IMR-90 (cell line): ENCODE measurements at regions not wholly inside any gene's neighbourhood (a gene's known extent, or its start where the extent isn't known, plus 50 kb on each side); places are given as distances from the start of the nearest gene placed in this dataset.

Experiments used
- ATAC-seq: fragments of 200-7000 bp; cut with Tn5 transposase; 2 replicates; pipeline ENCODE4 v1.9.1; 2020; ENCODE audit warnings: low read depth, mild to moderate bottlenecking, moderate library complexity
- BruUV-seq: library from RNA; stranded (reverse); fragments of 400-500 nt; replicated peaks from 2 replicates; lab custom pipeline; 2021; lab: Mats Ljungman, UMichigan
- CTCF ChIA-PET: fragments of 300-600 bp; formaldehyde crosslinking; extraction: SDS; loops from one replicate; lab custom pipeline; 2021; ENCODE audit warnings: antibody characterized with exemption; lab: Yijun Ruan, JAX
- POLR2A ChIA-PET: fragments of 300-600 bp; sonication (Branson Sonifier 250); formaldehyde crosslinking; loops from one replicate; lab custom pipeline; 2022; ENCODE audit warnings: antibody characterized with exemption; ENCODE audit not compliant: unreplicated experiment; lab: Charles Lee
- DNase-seq: peaks from one replicate; pipeline ENCODE4 v3.0.0; 2013
- H2AFZ ChIP-seq: replicated peaks from 2 replicates; pipeline ENCODE3; 2013; ENCODE audit warnings: low read length, mild to moderate bottlenecking; ENCODE audit not compliant: poor library complexity
- H2AK5ac ChIP-seq: 2 replicates; pipeline ENCODE4 v1.6.1; 2013; ENCODE audit warnings: low read depth, low read length, inconsistent platforms
- H2AK9ac ChIP-seq: replicated peaks from 2 replicates; pipeline ENCODE3; 2013; ENCODE audit warnings: mild to moderate bottlenecking, low read depth, low read length, moderate library complexity; ENCODE audit not compliant: poor library complexity
- H2BK120ac ChIP-seq: 2 replicates; pipeline ENCODE4 v1.6.1; 2013; ENCODE audit warnings: low read depth, low read length, inconsistent platforms
- H2BK15ac ChIP-seq: 3 replicates; pipeline ENCODE4 v1.6.1; 2013; ENCODE audit warnings: low read depth, low read length, inconsistent platforms
- H2BK20ac ChIP-seq: 2 replicates; pipeline ENCODE4 v1.6.1; 2013; ENCODE audit warnings: low read depth, mild to moderate bottlenecking, inconsistent platforms, low read length, moderate library complexity
- H2BK5ac ChIP-seq: 2 replicates; pipeline ENCODE4 v1.6.1; 2013; ENCODE audit warnings: mild to moderate bottlenecking, low read depth, low read length, inconsistent platforms; ENCODE audit not compliant: poor library complexity, severe bottlenecking
- H3K14ac ChIP-seq: replicated peaks from 2 replicates; pipeline ENCODE4 v1.6.1; 2013; ENCODE audit warnings: low read depth, low read length, inconsistent platforms
- H3K18ac ChIP-seq: 2 replicates; pipeline ENCODE4 v1.6.1; 2013; ENCODE audit warnings: low read depth, low read length, control low read depth
- H3K23ac ChIP-seq: 2 replicates; pipeline ENCODE4 v1.6.1; 2013; ENCODE audit warnings: low read depth, low read length, inconsistent platforms
- H3K27ac ChIP-seq: 2 replicates; pipeline ENCODE4 v1.5.1; 2013; ENCODE audit warnings: mild to moderate bottlenecking, control low read depth, low read length; ENCODE audit not compliant: insufficient read depth
- H3K27me3 ChIP-seq: 2 replicates; pipeline ENCODE4 v1.6.1; 2013; ENCODE audit warnings: low read length; ENCODE audit not compliant: control insufficient read depth, insufficient read depth
- H3K36me3 ChIP-seq: 2 replicates; pipeline ENCODE4 v1.6.1; 2013; ENCODE audit warnings: low read length, mixed read lengths; ENCODE audit not compliant: control insufficient read depth, insufficient read depth
- H3K4ac ChIP-seq: 2 replicates; pipeline ENCODE4 v1.6.1; 2013; ENCODE audit warnings: low read depth, low read length, inconsistent platforms
- H3K4me1 ChIP-seq: 2 replicates; pipeline ENCODE4 v1.6.1; 2013; ENCODE audit warnings: low read length, mixed read lengths; ENCODE audit not compliant: control insufficient read depth, insufficient read depth
- H3K4me2 ChIP-seq: 2 replicates; pipeline ENCODE4 v1.6.1; 2013; ENCODE audit warnings: low read depth, mild to moderate bottlenecking, control low read depth, low read length, moderate library complexity
- H3K4me3 ChIP-seq: 2 replicates; pipeline ENCODE4 v1.5.1; 2013; ENCODE audit warnings: low read depth, mild to moderate bottlenecking, control low read depth, low read length, moderate library complexity; ENCODE audit not compliant: insufficient read depth
- H3K56ac ChIP-seq: 2 replicates; pipeline ENCODE4 v1.6.1; 2013; ENCODE audit warnings: low read length, inconsistent platforms; ENCODE audit not compliant: insufficient read depth; ENCODE audit errors: extremely low read depth
- H3K79me1 ChIP-seq, 2 experiments: 2 replicates each; pipeline ENCODE4 v1.6.1; 2013; ENCODE audit warnings: low read length in 2 of 2, inconsistent platforms in 1 of 2, low read depth in 1 of 2
- H3K9ac ChIP-seq: 2 replicates; pipeline ENCODE4 v1.6.1; 2013; ENCODE audit warnings: low read depth, low read length, control low read depth
- H3K9me1 ChIP-seq: 2 replicates; pipeline ENCODE4 v1.6.1; 2013; ENCODE audit warnings: low read length, inconsistent platforms; ENCODE audit not compliant: insufficient read depth
- H3K9me3 ChIP-seq: 2 replicates; pipeline ENCODE4 v1.6.1; 2013; ENCODE audit warnings: low read length; ENCODE audit not compliant: control insufficient read depth, insufficient read depth
- H4K20me1 ChIP-seq: 2 replicates; pipeline ENCODE4 v1.6.1; 2013; ENCODE audit warnings: low read length, inconsistent platforms; ENCODE audit not compliant: insufficient read depth
- H4K5ac ChIP-seq: 2 replicates; pipeline ENCODE4 v1.6.1; 2013; ENCODE audit warnings: mild to moderate bottlenecking, low read depth, low read length, control low read depth
- H4K8ac ChIP-seq, 2 experiments: 2 replicates each; pipeline ENCODE4 v1.6.1; 2013; ENCODE audit warnings: low read depth in 2 of 2, low read length in 2 of 2, control low read depth in 1 of 2, inconsistent platforms in 1 of 2
- H4K91ac ChIP-seq: 2 replicates; pipeline ENCODE4 v1.6.1; 2013; ENCODE audit warnings: low read depth, low read length, inconsistent platforms; ENCODE audit not compliant: insufficient read depth
- ELK1 ChIP-seq: fragments of 150-350 bp; IDR thresholded peaks from 2 replicates; pipeline ENCODE4 v1.6.1; 2016; ENCODE audit warnings: low read depth, mild to moderate bottlenecking, low read length, moderate library complexity, borderline replicate concordance
- MAFK ChIP-seq: IDR thresholded peaks from 2 replicates; pipeline ENCODE4 v1.6.1; 2012; ENCODE audit warnings: low read depth, low read length, improper control_type of control experiment
- MXI1 ChIP-seq: IDR thresholded peaks from 2 replicates; pipeline ENCODE4 v1.6.1; 2012; ENCODE audit warnings: low read depth, mild to moderate bottlenecking, low read length, moderate library complexity, borderline replicate concordance
- SMC3 ChIP-seq: fragments of 150-350 bp; IDR thresholded peaks from 2 replicates; pipeline ENCODE4 v1.6.1; 2016; ENCODE audit warnings: low read depth, mild to moderate bottlenecking, antibody characterized with exemption, low read length, moderate library complexity
- USF2 ChIP-seq: fragments of 150-350 bp; IDR thresholded peaks from 2 replicates; pipeline ENCODE4 v1.6.1; 2017; ENCODE audit warnings: mild to moderate bottlenecking, antibody characterized with exemption, low read length, low read depth
- WGBS, 2 experiments: methylation state at CpG; one replicate each; pipeline versions ENCODE4 v1.1.5 to v1.1.7; 2013; ENCODE audit warnings: missing lambda C conversion rate in 2 of 2; ENCODE audit not compliant: insufficient read length in 1 of 2; ENCODE audit errors: extremely low coverage in 2 of 2; 5-methylcytosine and 5-hydroxymethylcytosine counted together
- dilution Hi-C: fragments of 300-500 bp; cut with HindIII; formaldehyde crosslinking; loops from one replicate; pipeline ENCODE4 v1.14.3; 2018; ENCODE audit warnings: low sequenced_read_pairs; ENCODE audit not compliant: unreplicated experiment
- in situ Hi-C: fragments of 300-500 bp; cut with MboI; formaldehyde crosslinking; loops from 3 replicates; pipeline ENCODE4 v1.14.3; 2019; ENCODE audit warnings: low sequenced_read_pairs, inconsistent platforms, mixed read lengths
- intact Hi-C: fragments of 100-400 bp; cut with micrococcal nuclease; formaldehyde crosslinking; loops from 2 replicates; pipeline ENCODE4 v1.10.0; 2022

- Histone ChIP-seq H2BK20ac (no peak overlapping the region), H2AFZ (no peak overlapping the region), H3K4me2 (no peak overlapping the region), H3K18ac (no peak overlapping the region), H3K27ac (no peak overlapping the region), H3K9ac (no peak overlapping the region), H3K4ac (no peak overlapping the region), H3K4me3 (no peak overlapping the region), H3K56ac (no peak overlapping the region), H2BK5ac (no peak overlapping the region), H3K9me1 (no peaks in the 10 kb centered on the region), H2BK120ac (no peak overlapping the region), H4K20me1 (no peaks in the 10 kb centered on the region), H2BK15ac (no peak overlapping the region), H4K8ac (no peak overlapping the region), H2AK9ac (no peak overlapping the region), H3K79me1 (no peaks in the 10 kb centered on the region), H4K5ac (no peak overlapping the region), H3K36me3 (no peaks in the 10 kb centered on the region), H3K9me3 (no peaks in the 10 kb centered on the region), H3K4me1 (peaks cover 10% of the 10 kb centered on the region), H2AK5ac (no peak overlapping the region), H3K14ac (no peak overlapping the region), H3K23ac (no peak overlapping the region), H4K91ac (no peak overlapping the region), H3K27me3 (no peaks in the 10 kb centered on the region)
- no peak for TF ChIP-seq SMC3
- no peak for TF ChIP-seq ELK1
- no peak for TF ChIP-seq MXI1
- no peak for TF ChIP-seq USF2
- TF ChIP-seq MAFK = no peak
- in situ Hi-C loops = no loop called here
- BruUV-seq = no TSS peak
- ATAC-seq (peak; percentile 21), DNase-seq (no peak)
- ChIA-PET CTCF (no interaction called here), POLR2A (no interaction called here)
- WGBS, 2 experiments = no CpG with 5 or more reads among the region's 3 CpGs
- dilution Hi-C loops = no loop called here
- intact Hi-C loops = no loop called here
Measured at GRCh38 chr2:234752966-234753365, 198.9 kb upstream of the SH3BP4 start.
